K562 (cell line): ENCODE measurements at regions not wholly inside any gene's neighbourhood (a gene's known extent, or its start where the extent isn't known, plus 50 kb on each side); places are given as distances from the start of the nearest gene placed in this dataset.

Experiments
- ATAC-seq: fragments of 200-7000 bp; cut with Tn5 transposase; 3 replicates; pipeline ENCODE4 v1.9.1; 2020; ENCODE audit warnings: moderate library complexity
- BruUV-seq: library from RNA; stranded (reverse); fragments of 400-500 nt; replicated peaks from 2 replicates; lab custom pipeline; 2021; lab: Mats Ljungman, UMichigan
- CTCF ChIA-PET: fragments of 300-600 bp; formaldehyde crosslinking; extraction: SDS; loops from one replicate; lab custom pipeline; 2021; ENCODE audit warnings: low intra/inter-chr PET ratio; lab: Yijun Ruan, JAX
- POLR2A ChIA-PET: fragments of 300-600, 350-650 bp; sonication (Branson Sonifier 250); formaldehyde crosslinking; extraction: SDS; loops from one replicate; lab custom pipeline; 2021; ENCODE audit warnings: antibody characterized with exemption, inconsistent platforms; lab: Yijun Ruan, JAX
- DNase-seq, 4 experiments: peaks; one replicate each; pipeline versions ENCODE4 v3.0.0 to v3.0.0-alpha.2; 2011 to 2018; ENCODE audit warnings: low spot score in 3 of 4, mixed read lengths in 3 of 4; ENCODE audit errors: extremely low read depth in 1 of 4
- FAIRE-seq: peaks from 2 replicates; lab custom pipeline; 2011; peaks lifted over from hg19 to GRCh38; lab: Jason Lieb, UNC
- H2AFZ ChIP-seq: 2 replicates; pipeline ENCODE4 v1.6.0; 2011; ENCODE audit warnings: low read depth, low read length, control low read depth, inconsistent platforms
- H3K27ac ChIP-seq: fragments of 200-600 bp; 3 replicates; pipeline ENCODE4 v1.8.0; 2011; ENCODE audit warnings: low read depth, mild to moderate bottlenecking, control low read depth, inconsistent platforms, low read length, moderate library complexity, mixed read lengths; ENCODE audit errors: extremely low read depth
- H3K27me3 ChIP-seq, 2 experiments: fragments of 300-600 bp in 1 of 2; 2 replicates in 1 of 2; 3 replicates in 1 of 2; pipeline versions ENCODE4 v1.6.0 to v1.8.0; 2011; ENCODE audit warnings: inconsistent platforms in 2 of 2, low read length in 2 of 2, mild to moderate bottlenecking in 1 of 2, mixed read lengths in 1 of 2, moderate library complexity in 1 of 2; ENCODE audit not compliant: control insufficient read depth in 2 of 2, insufficient read depth in 2 of 2
- H3K36me3 ChIP-seq: fragments of 300-600 bp; 3 replicates; pipeline ENCODE4 v1.8.0; 2011; ENCODE audit warnings: mild to moderate bottlenecking, low read length, inconsistent platforms; ENCODE audit not compliant: control insufficient read depth, insufficient read depth
- H3K4me1 ChIP-seq, 2 experiments: fragments of 200-600 bp in 1 of 2; replicated peaks in 1 of 2; 2 replicates in 1 of 2; 3 replicates in 1 of 2; pipeline versions ENCODE4 v1.5.1 to v1.8.0; 2011; ENCODE audit warnings: inconsistent platforms in 2 of 2, low read length in 2 of 2, mild to moderate bottlenecking in 1 of 2, mixed read lengths in 1 of 2, moderate library complexity in 1 of 2; ENCODE audit not compliant: control insufficient read depth in 2 of 2, insufficient read depth in 2 of 2
- H3K4me2 ChIP-seq: 2 replicates; pipeline ENCODE4 v1.6.1; 2011; ENCODE audit warnings: low read length, control low read depth, inconsistent platforms, mixed read lengths; ENCODE audit not compliant: insufficient read depth
- H3K4me3 ChIP-seq: fragments of 200-600 bp; sonication (generic), shearing (Covaris generic); 2 replicates; pipeline ENCODE4 v1.5.1; 2016; ENCODE audit warnings: control low read depth, inconsistent platforms
- H3K79me2 ChIP-seq: fragments of 200-600 bp; 3 replicates; pipeline ENCODE4 v1.8.0; 2011; ENCODE audit warnings: low read length, inconsistent platforms; ENCODE audit not compliant: control insufficient read depth, insufficient read depth
- H3K9ac ChIP-seq, 2 experiments: 2 replicates each; pipeline versions ENCODE4 v1.6.0 to v1.6.1; 2011; ENCODE audit warnings: low read depth in 2 of 2, low read length in 2 of 2, control low read depth in 1 of 2, inconsistent platforms in 1 of 2, mild to moderate bottlenecking in 1 of 2, mixed read lengths in 1 of 2; ENCODE audit not compliant: insufficient read depth in 1 of 2
- H3K9me1 ChIP-seq: one replicate; pipeline ENCODE4 v1.6.0; 2011; ENCODE audit warnings: inconsistent platforms, mild to moderate bottlenecking, low read length, moderate library complexity; ENCODE audit not compliant: control insufficient read depth, insufficient read depth
- H3K9me3 ChIP-seq: replicated peaks from 2 replicates; pipeline ENCODE4 v1.5.1; 2011; ENCODE audit warnings: low read depth, low read length, inconsistent platforms; ENCODE audit not compliant: control insufficient read depth, insufficient read depth
- H4K20me1 ChIP-seq: replicated peaks from 2 replicates; pipeline ENCODE4 v1.6.1; 2011; ENCODE audit warnings: low read length, inconsistent platforms, mixed read lengths; ENCODE audit not compliant: control insufficient read depth, insufficient read depth
- FOXA1 ChIP-seq: fragments of 450-650 bp; IDR thresholded peaks from 2 replicates; pipeline ENCODE4 v1.6.1; 2016; ENCODE audit warnings: mild to moderate bottlenecking, borderline replicate concordance
- KAT2B ChIP-seq: IDR thresholded peaks from one replicate; pipeline ENCODE4 v1.6.1; 2012; ENCODE audit warnings: low read depth, mild to moderate bottlenecking, control low read depth, inconsistent platforms, low read length, moderate library complexity
- MCM2 ChIP-seq: fragments of 450-650 bp; IDR thresholded peaks from 2 replicates; pipeline ENCODE4 v1.6.1; 2017; ENCODE audit warnings: low read depth, mild to moderate bottlenecking
- PML ChIP-seq: IDR thresholded peaks from 2 replicates; pipeline ENCODE4 v1.6.1; 2012; ENCODE audit warnings: low read length, inconsistent platforms
- PRPF4 ChIP-seq: fragments of 200-400 bp; formaldehyde crosslinking; IDR thresholded peaks from one replicate; pipeline ENCODE4 v1.6.1; 2017; ENCODE audit warnings: low read length, low read depth, mild to moderate bottlenecking; ENCODE audit not compliant: insufficient read depth, poor library complexity, severe bottlenecking
- TRIM28 ChIP-seq: fragments of 450-650 bp; IDR thresholded peaks from 2 replicates; pipeline ENCODE4 v1.6.1; 2017
- USF2 ChIP-seq: sonication (generic); formaldehyde crosslinking; IDR thresholded peaks from 2 replicates; pipeline ENCODE4 v1.5.0; 2020; ENCODE audit warnings: missing genetic modification reagents
- ZNF584 ChIP-seq: fragments of 200-800 bp; sonication (Bioruptor generic); IDR thresholded peaks from 2 replicates; pipeline ENCODE4 v1.6.1; 2016; ENCODE audit warnings: low read depth, mild to moderate bottlenecking, missing genetic modification characterization, missing compliant biosample characterization
- WGBS: fragments of 100-300 bp; shearing (Covaris generic); methylation state at CpG from one replicate; pipeline ENCODE4 v1.1.6; 2016; ENCODE audit warnings: low coverage, mixed read lengths; ENCODE audit not compliant: insufficient coverage; ENCODE audit errors: missing lambda C conversion rate; 5-methylcytosine and 5-hydroxymethylcytosine counted together
- in situ Hi-C: fragments of 300-500 bp; cut with MboI; formaldehyde crosslinking; loops from 4 replicates; pipeline ENCODE4 v1.15.0; 2018; ENCODE audit warnings: inconsistent platforms, mixed read lengths
- intact Hi-C: fragments of 100-400 bp; cut with micrococcal nuclease; formaldehyde crosslinking; loops from 2 replicates; pipeline ENCODE4 v1.14.2; 2022
- TF ChIP-seq, protein P1 (sequence below): sonication (generic); formaldehyde crosslinking; IDR thresholded peaks from 2 replicates; pipeline ENCODE4 v1.8.1; 2023; ENCODE audit warnings: mild to moderate bottlenecking, missing genetic modification reagents

DNA sequence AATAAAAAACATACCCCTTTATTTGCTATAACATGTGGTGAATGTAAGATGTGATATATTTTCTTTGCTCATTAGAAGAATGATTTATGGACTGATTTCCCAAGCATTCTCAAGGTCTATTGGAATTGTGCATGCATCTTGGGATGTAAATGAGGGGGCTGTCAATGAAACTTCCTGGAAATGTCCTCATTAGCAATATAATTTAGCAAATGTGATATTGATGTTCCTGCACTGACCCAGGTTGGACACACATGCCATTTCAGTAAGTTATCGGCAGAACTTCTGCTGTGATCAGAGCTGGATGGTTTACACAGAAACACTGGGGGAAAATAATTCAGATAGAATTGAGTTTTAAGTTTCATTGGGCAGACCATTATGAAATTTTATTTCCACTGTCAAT is 99.9 kb downstream of the ELOVL4 start:
- Histone ChIP-seq H3K9me3 (no peaks in the 10 kb centered on the region), H3K79me2 (no peaks in the 10 kb centered on the region), H4K20me1 (no peaks in the 10 kb centered on the region), H3K36me3 (no peaks in the 10 kb centered on the region), H3K9ac (no peak overlapping the region), H3K4me3 (no peak overlapping the region), H3K4me1 (no peaks in the 10 kb centered on the region), H3K9me1 (no peaks in the 10 kb centered on the region), H3K27ac (no peak overlapping the region), H2AFZ (no peak overlapping the region), H3K4me2 (no peak overlapping the region), H3K27me3 (no peaks in the 10 kb centered on the region)
- no TSS peak for BruUV-seq
- intact Hi-C loops, result no loop called here
- TF ChIP-seq KAT2B (no peak), USF2 (no peak), PML (no peak), PRPF4 (no peak), TRIM28 (no peak), ZNF584 (CRISPR knock-in tag) (no peak), MCM2 (no peak), FOXA1 (no peak)
- TF ChIP-seq, protein P1, sequence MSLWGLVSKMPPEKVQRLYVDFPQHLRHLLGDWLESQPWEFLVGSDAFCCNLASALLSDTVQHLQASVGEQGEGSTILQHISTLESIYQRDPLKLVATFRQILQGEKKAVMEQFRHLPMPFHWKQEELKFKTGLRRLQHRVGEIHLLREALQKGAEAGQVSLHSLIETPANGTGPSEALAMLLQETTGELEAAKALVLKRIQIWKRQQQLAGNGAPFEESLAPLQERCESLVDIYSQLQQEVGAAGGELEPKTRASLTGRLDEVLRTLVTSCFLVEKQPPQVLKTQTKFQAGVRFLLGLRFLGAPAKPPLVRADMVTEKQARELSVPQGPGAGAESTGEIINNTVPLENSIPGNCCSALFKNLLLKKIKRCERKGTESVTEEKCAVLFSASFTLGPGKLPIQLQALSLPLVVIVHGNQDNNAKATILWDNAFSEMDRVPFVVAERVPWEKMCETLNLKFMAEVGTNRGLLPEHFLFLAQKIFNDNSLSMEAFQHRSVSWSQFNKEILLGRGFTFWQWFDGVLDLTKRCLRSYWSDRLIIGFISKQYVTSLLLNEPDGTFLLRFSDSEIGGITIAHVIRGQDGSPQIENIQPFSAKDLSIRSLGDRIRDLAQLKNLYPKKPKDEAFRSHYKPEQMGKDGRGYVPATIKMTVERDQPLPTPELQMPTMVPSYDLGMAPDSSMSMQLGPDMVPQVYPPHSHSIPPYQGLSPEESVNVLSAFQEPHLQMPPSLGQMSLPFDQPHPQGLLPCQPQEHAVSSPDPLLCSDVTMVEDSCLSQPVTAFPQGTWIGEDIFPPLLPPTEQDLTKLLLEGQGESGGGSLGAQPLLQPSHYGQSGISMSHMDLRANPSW, result no peak
- WGBS, result 0% methylated on average over 1 of the region's 1 CpG
- in situ Hi-C loops, result no loop called here
- POLR2A ChIA-PET, result no interaction called here
- no peak for FAIRE-seq
- DNase-seq, result no peak
- ATAC-seq, result no peak
- CTCF ChIA-PET, result no interaction called here
